Panc1 (cell line): ENCODE measurements at regions not wholly inside any gene's neighbourhood (a gene's known extent, or its start where the extent isn't known, plus 50 kb on each side); places are given as distances from the start of the nearest gene placed in this dataset.
A peak's percentile ranks its signal among the peaks of the same experiment; 100 is the strongest.

Experiments
- ATAC-seq: fragments of 200-7000 bp; cut with Tn5 transposase; 2 replicates; pipeline ENCODE4 v1.9.1; 2020; ENCODE audit warnings: mild to moderate bottlenecking, moderate library complexity
- BruUV-seq: library from RNA; stranded (reverse); fragments of 400-500 nt; replicated peaks from 2 replicates; lab custom pipeline; 2021; lab: Mats Ljungman, UMichigan
- CTCF ChIA-PET: fragments of 300-600 bp; sonication (Branson Sonifier 250); formaldehyde crosslinking; loops from one replicate; lab custom pipeline; 2022; ENCODE audit warnings: antibody characterized with exemption; lab: Charles Lee
- POLR2A ChIA-PET: fragments of 300-600 bp; sonication (Branson Sonifier 250); formaldehyde crosslinking; loops from one replicate; lab custom pipeline; 2022; ENCODE audit warnings: antibody characterized with exemption; lab: Charles Lee
- DNase-seq: peaks from one replicate; pipeline ENCODE4 v3.0.0-alpha.2; 2010; ENCODE audit warnings: low read depth, low spot score
- H3K27ac ChIP-seq: 2 replicates; pipeline ENCODE4 v1.5.1; 2011; ENCODE audit warnings: mild to moderate bottlenecking, low read length, inconsistent platforms
- H3K27me3 ChIP-seq: fragments of 200-500 bp; sonication (Bioruptor generic); 2 replicates; pipeline ENCODE4 v1.6.0; 2014; ENCODE audit warnings: low read length, inconsistent platforms; ENCODE audit not compliant: control insufficient read depth, insufficient read depth
- H3K36me3 ChIP-seq: fragments of 200-500 bp; sonication (Bioruptor generic); 2 replicates; pipeline ENCODE4 v1.5.1; 2014; ENCODE audit warnings: inconsistent platforms, mild to moderate bottlenecking, low read length, moderate library complexity; ENCODE audit not compliant: control insufficient read depth, insufficient read depth
- H3K4me1 ChIP-seq: 2 replicates; pipeline ENCODE4 v1.5.1; 2011; ENCODE audit warnings: inconsistent platforms, mild to moderate bottlenecking, low read length, moderate library complexity; ENCODE audit not compliant: control insufficient read depth, insufficient read depth
- H3K4me3 ChIP-seq, 2 experiments: 2 replicates each; pipeline ENCODE4 v1.5.1; 2011 to 2012; ENCODE audit warnings: low read depth in 2 of 2, low read length in 2 of 2, mild to moderate bottlenecking in 2 of 2, inconsistent platforms in 1 of 2, moderate library complexity in 1 of 2
- H3K9me3 ChIP-seq: fragments of 200-500 bp; sonication (Bioruptor generic); 2 replicates; pipeline ENCODE4 v1.5.1; 2014; ENCODE audit warnings: low read depth, mild to moderate bottlenecking, inconsistent platforms, low read length, moderate library complexity; ENCODE audit not compliant: control insufficient read depth, insufficient read depth
- CTCF ChIP-seq: fragments of 450-650 bp; IDR thresholded peaks from 2 replicates; pipeline ENCODE4 v1.5.1; 2017; ENCODE audit warnings: mild to moderate bottlenecking
- POLR2AphosphoS5 ChIP-seq: IDR thresholded peaks from 2 replicates; pipeline ENCODE4 v1.6.1; 2012; ENCODE audit warnings: mild to moderate bottlenecking, low read depth, low read length, moderate library complexity
- REST ChIP-seq, 2 experiments: IDR thresholded peaks; 2 replicates each; pipeline ENCODE4 v1.6.1; 2011 to 2012; ENCODE audit warnings: low read depth in 2 of 2, control low read depth in 1 of 2, low read length in 1 of 2, mild to moderate bottlenecking in 1 of 2, moderate library complexity in 1 of 2; ENCODE audit not compliant: insufficient read depth in 1 of 2
- SIN3A ChIP-seq: IDR thresholded peaks from 2 replicates; pipeline ENCODE4 v1.6.1; 2012; ENCODE audit warnings: low read depth, mild to moderate bottlenecking, low read length, moderate library complexity, borderline replicate concordance; ENCODE audit not compliant: insufficient read depth
- TCF7L2 ChIP-seq: IDR thresholded peaks from 2 replicates; pipeline ENCODE4 v1.6.1; 2011; ENCODE audit warnings: mild to moderate bottlenecking, low read depth, low read length, inconsistent platforms
- in situ Hi-C: cut with HindIII; loops from 2 replicates; pipeline ENCODE4 v1.10.0; 2016; ENCODE audit warnings: low sequenced_read_pairs, low pct_unique_long_range_greater_than_20kb
- intact Hi-C: fragments of 100-400 bp; cut with micrococcal nuclease; formaldehyde crosslinking; loops from one replicate; pipeline ENCODE4 v1.10.0; 2022; ENCODE audit not compliant: unreplicated experiment

- no TSS peak for BruUV-seq
- ATAC-seq (no peak), DNase-seq (no peak)
- H3K27ac ChIP-seq, result no peak overlapping the region
- POLR2A ChIA-PET, result no interaction called here
- in situ Hi-C loops (no loop called here), intact Hi-C loops (no loop called here)
- TF ChIP-seq CTCF, result no peak
- no peak for TF ChIP-seq REST (IDR thresholded peaks at IDR 0.05; ENCODE audit: insufficient read depth in 1 of 2, low read depth in 2 of 2, low read length in 1 of 2)
- no peak for TF ChIP-seq TCF7L2
- no peak for TF ChIP-seq SIN3A
- TF ChIP-seq POLR2AphosphoS5, result no peak
- H3K4me3 ChIP-seq, result no peak overlapping the region
- peaks cover 7% of the 10 kb centered on the region; the same call in 1 of the 2 replicates for H3K27me3 ChIP-seq
- no peaks in the 10 kb centered on the region for H3K36me3 ChIP-seq
- CTCF ChIA-PET, result no interaction called here
- H3K9me3 ChIP-seq, result no peaks in the 10 kb centered on the region
- no peaks in the 10 kb centered on the region for H3K4me1 ChIP-seq
Measured at GRCh38 chr2:121858847-121859246, 103.4 kb downstream of the TSN start.

DNA sequence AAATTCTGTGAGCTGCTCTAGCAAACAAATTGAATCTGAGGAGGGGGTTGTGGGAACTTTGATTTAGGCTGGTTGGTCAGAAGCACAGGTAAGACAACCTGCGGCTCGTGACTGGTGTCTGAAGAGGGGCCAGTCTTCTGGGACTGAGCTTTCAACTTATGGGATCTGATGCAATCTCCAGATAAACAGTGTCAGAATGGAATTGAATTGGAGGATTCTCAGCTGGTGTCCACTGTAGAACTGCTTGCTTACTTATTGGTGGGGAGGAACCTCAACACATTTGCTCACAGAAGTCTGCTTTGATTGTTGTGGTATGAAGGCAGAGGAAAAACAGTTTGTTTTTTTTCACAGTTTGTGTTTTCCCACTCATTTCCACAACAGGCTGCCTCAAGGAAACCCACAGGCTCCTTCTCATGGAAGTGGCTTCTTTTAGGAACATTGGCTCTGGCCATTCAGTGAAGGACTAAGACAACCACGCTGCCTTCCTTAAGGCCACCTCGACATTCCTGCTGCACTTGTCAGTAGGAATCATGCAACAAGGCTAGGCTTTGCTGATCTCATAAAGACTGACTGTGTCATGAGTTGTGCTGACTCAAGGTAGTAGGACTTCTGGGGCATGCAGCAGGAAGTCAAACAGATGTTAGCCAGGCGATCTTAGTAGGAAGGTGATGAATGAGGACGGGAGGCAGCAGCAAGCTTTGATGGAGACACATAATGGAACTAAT, 104.7 kb downstream of the TSN start:
- ChIA-PET POLR2A (no interaction called here), CTCF (no interaction called here)
- Histone ChIP-seq H3K4me3 (no peak overlapping the region), H3K27ac (no peak overlapping the region), H3K36me3 (no peaks in the 10 kb centered on the region), H3K9me3 (no peaks in the 10 kb centered on the region), H3K4me1 (no peaks in the 10 kb centered on the region), H3K27me3 (peaks cover 2% of the 10 kb centered on the region; the same call in 1 of the 2 replicates)
- intact Hi-C loops (no loop called here), in situ Hi-C loops (no loop called here)
- no TSS peak for BruUV-seq
- peak; percentile 20 for DNase-seq
- TF ChIP-seq CTCF (no peak), SIN3A (no peak), TCF7L2 (no peak), REST (IDR thresholded peaks at IDR 0.05; ENCODE audit: insufficient read depth in 1 of 2, low read depth in 2 of 2, low read length in 1 of 2) (no peak), POLR2AphosphoS5 (no peak)
- no peak for ATAC-seq
